Uterus (tissue), 2 donors: ENCODE measurements at regions not wholly inside any gene's neighbourhood (a gene's known extent, or its start where the extent isn't known, plus 50 kb on each side); places are given as distances from the start of the nearest gene placed in this dataset.

Experiments
- CTCF ChIP-seq, 4 experiments: fragments of 200-600 bp in 2 of 4; fragments of 450-650 bp in 2 of 4; sonication (generic) in 2 of 4; IDR thresholded peaks; one replicate each; pipeline ENCODE4 v1.5.1; 2016 to 2019; ENCODE audit warnings: antibody characterized with exemption in 4 of 4, mild to moderate bottlenecking in 2 of 4, moderate library complexity in 1 of 4
- POLR2A ChIP-seq, 2 donors: fragments of 450-650 bp; IDR thresholded peaks; one replicate each; pipeline ENCODE4 v1.6.1; 2016; ENCODE audit warnings: antibody characterized with exemption in 2 of 2, mild to moderate bottlenecking in 1 of 2, moderate library complexity in 1 of 2

GRCh38 chr4:110292994-110293744 lies 94.8 kb upstream of the ELOVL6 start:
- no peak for TF ChIP-seq CTCF (IDR thresholded peaks at IDR 0.05)
- no peak for TF ChIP-seq POLR2A (IDR thresholded peaks at IDR 0.05)
